NCI-H226 (cell line): ENCODE measurements at regions not wholly inside any gene's neighbourhood (a gene's known extent, or its start where the extent isn't known, plus 50 kb on each side); places are given as distances from the start of the nearest gene placed in this dataset.

ENCODE experiments used
- DNase-seq: peaks from one replicate; pipeline ENCODE4 v3.0.0-alpha.2; 2015

GRCh38 chr17:72372185-72372584 lies 251.4 kb downstream of the SOX9 start:
- DNase-seq = no peak

GRCh38 chr17:72373910-72374741 lies 253.3 kb downstream of the SOX9 start:
- no peak for DNase-seq

- DNase-seq = no peak
Measured at GRCh38 chr17:72376526-72377345, 255.9 kb downstream of the SOX9 start.

- no peak for DNase-seq
Measured at GRCh38 chr17:72378414-72379390, 257.9 kb downstream of the SOX9 start.

- DNase-seq = no peak
Measured at GRCh38 chr17:72379516-72379915, 258.7 kb downstream of the SOX9 start.

- no peak for DNase-seq
Measured at GRCh38 chr17:72380120-72380519, 259.3 kb downstream of the SOX9 start.

GRCh38 chr17:72380737-72381136 lies 259.9 kb downstream of the SOX9 start:
- DNase-seq = no peak

- no peak for DNase-seq
Measured at GRCh38 chr17:72381597-72382397, 261.0 kb downstream of the SOX9 start.

GRCh38 chr17:72382971-72383722 lies 262.3 kb downstream of the SOX9 start:
- no peak for DNase-seq

GRCh38 chr17:72385475-72385874 lies 264.7 kb downstream of the SOX9 start:
- DNase-seq = no peak

- peak; percentile 33 for DNase-seq
Measured at GRCh38 chr17:72386173-72386572, 265.4 kb downstream of the SOX9 start.

GRCh38 chr17:72386619-72387237 lies 265.9 kb downstream of the SOX9 start:
- DNase-seq = no peak

- peak; percentile 34 for DNase-seq
Measured at GRCh38 chr17:72387487-72387886, 266.7 kb downstream of the SOX9 start.

- no peak for DNase-seq
Measured at GRCh38 chr17:72387969-72388368, 267.1 kb downstream of the SOX9 start.

GRCh38 chr17:72388765-72389473 lies 268.1 kb downstream of the SOX9 start:
- no peak for DNase-seq

- peak; percentile 91 for DNase-seq
Measured at GRCh38 chr17:72390675-72391508, 270.1 kb downstream of the SOX9 start.

- peak; percentile 63 for DNase-seq
Measured at GRCh38 chr17:72392056-72393010, 271.5 kb downstream of the SOX9 start.

GRCh38 chr17:72393553-72393952 lies 272.7 kb downstream of the SOX9 start:
- peak; percentile 88 for DNase-seq
